ENCODE measurements at regions not wholly inside any gene's neighbourhood (a gene's known extent, or its start where the extent isn't known, plus 50 kb on each side); places are given as distances from the start of the nearest gene placed in this dataset.

GRCh38 chr3:170644711-170645110, 58.8 kb upstream of the SLC7A14 start:
- no peak for TF ChIP-seq CTCF (conservative IDR thresholded peaks at IDR 0.05; ENCODE audit: low read depth, low read length)
- DNase-seq (ENCODE audit: low read depth), result no peak
- no peak overlapping the region for H3K4me3 ChIP-seq (ENCODE audit: low read depth, low read length)

GRCh38 chr3:170643831-170644230, 58.0 kb upstream of the SLC7A14 start:
- no peak for DNase-seq (ENCODE audit: low read depth)
- H3K4me3 ChIP-seq (ENCODE audit: low read depth, low read length), result no peak overlapping the region
- no peak for TF ChIP-seq CTCF (conservative IDR thresholded peaks at IDR 0.05; ENCODE audit: low read depth, low read length)

GRCh38 chr3:170642882-170643601, 57.2 kb upstream of the SLC7A14 start:
- no peak for TF ChIP-seq CTCF (conservative IDR thresholded peaks at IDR 0.05; ENCODE audit: low read depth, low read length)
- DNase-seq (ENCODE audit: low read depth), result no peak
- H3K4me3 ChIP-seq (ENCODE audit: low read depth, low read length), result no peak overlapping the region

GRCh38 chr3:170641510-170642236, 55.8 kb upstream of the SLC7A14 start:
- H3K4me3 ChIP-seq (ENCODE audit: low read depth, low read length), result no peak overlapping the region
- no peak for DNase-seq (ENCODE audit: low read depth)
- no peak for TF ChIP-seq CTCF (conservative IDR thresholded peaks at IDR 0.05; ENCODE audit: low read depth, low read length)

GRCh38 chr3:170640737-170641171, 54.9 kb upstream of the SLC7A14 start:
- H3K4me3 ChIP-seq (ENCODE audit: low read depth, low read length), result no peak overlapping the region
- TF ChIP-seq CTCF (conservative IDR thresholded peaks at IDR 0.05; ENCODE audit: low read depth, low read length), result no peak
- DNase-seq (ENCODE audit: low read depth), result no peak

GRCh38 chr3:170638988-170639387, 53.1 kb upstream of the SLC7A14 start:
- H3K4me3 ChIP-seq (ENCODE audit: low read depth, low read length), result no peak overlapping the region
- DNase-seq (ENCODE audit: low read depth), result no peak
- TF ChIP-seq CTCF (conservative IDR thresholded peaks at IDR 0.05; ENCODE audit: low read depth, low read length), result no peak
